Smooth muscle cell (in vitro differentiated cells): ENCODE measurements at regions not wholly inside any gene's neighbourhood (a gene's known extent, or its start where the extent isn't known, plus 50 kb on each side); places are given as distances from the start of the nearest gene placed in this dataset.

Experiments used
- DNase-seq: peaks from one replicate; lab custom pipeline; 2025; ENCODE audit not compliant: unreplicated experiment; lab: John Stamatoyannopoulos, UW
- H2AFZ ChIP-seq: fragments of 200-600 bp; sonication (generic); 2 replicates; pipeline ENCODE4 v1.6.0; 2016; ENCODE audit warnings: antibody characterized with exemption, low read depth, mild to moderate bottlenecking
- H3F3A ChIP-seq: fragments of 200-600 bp; sonication (generic); 2 replicates; pipeline ENCODE4 v1.6.0; 2017; ENCODE audit warnings: antibody characterized with exemption, low read depth
- H3K27ac ChIP-seq: fragments of 200-600 bp; sonication (generic); 2 replicates; pipeline ENCODE4 v1.5.1; 2016; ENCODE audit warnings: low read depth, mild to moderate bottlenecking
- H3K27me3 ChIP-seq: fragments of 200-600 bp; sonication (generic); 2 replicates; pipeline ENCODE4 v1.6.1; 2016; ENCODE audit warnings: low read depth, mild to moderate bottlenecking
- H3K36me3 ChIP-seq: fragments of 200-600 bp; sonication (generic); 2 replicates; pipeline ENCODE4 v1.5.1; 2016; ENCODE audit warnings: low read depth
- H3K4me1 ChIP-seq: fragments of 200-600 bp; sonication (generic); 2 replicates; pipeline ENCODE4 v1.5.1; 2016; ENCODE audit warnings: low read depth
- H3K4me2 ChIP-seq: fragments of 200-600 bp; sonication (generic); 2 replicates; pipeline ENCODE4 v1.6.0; 2016; ENCODE audit warnings: mild to moderate bottlenecking
- H3K4me3 ChIP-seq: fragments of 200-600 bp; sonication (generic); 2 replicates; pipeline ENCODE4 v1.5.1; 2016; ENCODE audit warnings: mild to moderate bottlenecking
- H3K79me2 ChIP-seq: fragments of 200-600 bp; sonication (generic); 2 replicates; pipeline ENCODE4 v1.6.0; 2016; ENCODE audit warnings: low read depth, mild to moderate bottlenecking
- H3K9ac ChIP-seq: fragments of 200-600 bp; sonication (generic); 2 replicates; pipeline ENCODE4 v1.6.0; 2016; ENCODE audit warnings: low read depth
- H3K9me3 ChIP-seq: fragments of 200-600 bp; sonication (generic); replicated peaks from 2 replicates; pipeline ENCODE4 v1.5.1; 2016; ENCODE audit warnings: low read depth
- H4K20me1 ChIP-seq: fragments of 200-600 bp; sonication (generic); 2 replicates; pipeline ENCODE4 v1.6.0; 2016; ENCODE audit warnings: low read depth
- WGBS: methylation state at CpG from one replicate; pipeline ENCODE4 v1.1.7; 2016; ENCODE audit warnings: low lambda C conversion rate; 5-methylcytosine and 5-hydroxymethylcytosine counted together
- TF ChIP-seq, protein P1 (sequence below): fragments of 200-600 bp; sonication (generic); IDR thresholded peaks from 2 replicates; pipeline ENCODE4 v1.5.1; 2017; ENCODE audit warnings: borderline replicate concordance, mild to moderate bottlenecking, antibody characterized with exemption; ENCODE audit not compliant: insufficient read depth, poor library complexity, severe bottlenecking

DNA sequence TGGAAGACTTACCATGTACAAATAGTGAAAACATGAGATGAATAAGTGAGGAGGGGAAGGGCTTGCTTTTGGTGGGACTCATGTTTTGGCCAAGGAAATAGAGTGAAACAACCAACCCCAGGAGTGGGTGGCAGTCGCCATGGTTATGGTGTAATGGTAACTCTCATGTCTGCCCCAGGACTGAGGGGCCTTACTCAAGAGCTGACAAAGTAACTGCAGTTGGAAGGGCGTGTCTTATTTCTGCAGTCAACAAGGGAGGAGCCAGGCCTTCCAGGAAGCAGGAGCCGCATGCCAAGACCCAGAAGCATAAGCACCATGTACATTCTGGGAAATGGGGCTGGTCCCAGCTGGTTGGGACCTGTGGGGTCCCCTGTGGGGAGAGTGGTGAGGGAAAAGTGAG is 108.5 kb downstream of the UNC5CL start:
- Histone ChIP-seq H2AFZ (no peak overlapping the region), H3K4me1 (no peaks in the 10 kb centered on the region), H4K20me1 (no peaks in the 10 kb centered on the region), H3K27me3 (no peaks in the 10 kb centered on the region), H3F3A (no peaks in the 10 kb centered on the region), H3K4me2 (no peak overlapping the region), H3K9ac (no peak overlapping the region), H3K36me3 (no peaks in the 10 kb centered on the region), H3K27ac (no peak overlapping the region), H3K79me2 (no peaks in the 10 kb centered on the region), H3K4me3 (no peak overlapping the region), H3K9me3 (no peaks in the 10 kb centered on the region)
- DNase-seq: no peak
- TF ChIP-seq, protein P1, sequence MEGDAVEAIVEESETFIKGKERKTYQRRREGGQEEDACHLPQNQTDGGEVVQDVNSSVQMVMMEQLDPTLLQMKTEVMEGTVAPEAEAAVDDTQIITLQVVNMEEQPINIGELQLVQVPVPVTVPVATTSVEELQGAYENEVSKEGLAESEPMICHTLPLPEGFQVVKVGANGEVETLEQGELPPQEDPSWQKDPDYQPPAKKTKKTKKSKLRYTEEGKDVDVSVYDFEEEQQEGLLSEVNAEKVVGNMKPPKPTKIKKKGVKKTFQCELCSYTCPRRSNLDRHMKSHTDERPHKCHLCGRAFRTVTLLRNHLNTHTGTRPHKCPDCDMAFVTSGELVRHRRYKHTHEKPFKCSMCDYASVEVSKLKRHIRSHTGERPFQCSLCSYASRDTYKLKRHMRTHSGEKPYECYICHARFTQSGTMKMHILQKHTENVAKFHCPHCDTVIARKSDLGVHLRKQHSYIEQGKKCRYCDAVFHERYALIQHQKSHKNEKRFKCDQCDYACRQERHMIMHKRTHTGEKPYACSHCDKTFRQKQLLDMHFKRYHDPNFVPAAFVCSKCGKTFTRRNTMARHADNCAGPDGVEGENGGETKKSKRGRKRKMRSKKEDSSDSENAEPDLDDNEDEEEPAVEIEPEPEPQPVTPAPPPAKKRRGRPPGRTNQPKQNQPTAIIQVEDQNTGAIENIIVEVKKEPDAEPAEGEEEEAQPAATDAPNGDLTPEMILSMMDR: no peak
- WGBS: 75% methylated on average over 3 of the region's 3 CpGs

DNA sequence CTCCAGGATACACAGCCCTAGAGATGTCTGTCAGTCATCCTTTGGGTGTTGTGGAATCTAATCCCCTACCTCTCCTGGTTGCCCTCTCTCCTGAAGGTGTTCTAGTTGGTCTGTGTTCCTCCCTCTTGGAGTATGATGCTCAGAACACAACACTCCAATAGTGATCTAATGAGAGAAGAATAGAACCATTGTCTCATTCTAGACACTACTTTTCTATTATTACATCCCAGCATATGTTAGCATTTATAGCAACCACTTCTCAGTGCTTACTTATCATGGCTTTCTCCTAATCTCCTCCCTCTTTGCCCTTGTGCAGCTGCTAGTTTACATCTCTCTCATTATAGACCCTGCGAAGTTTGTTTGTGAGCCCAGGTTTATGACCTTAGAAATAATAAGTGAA is 109.0 kb downstream of the UNC5CL start:
- no peaks in the 10 kb centered on the region for H3K9me3 ChIP-seq
- no peak overlapping the region for H2AFZ ChIP-seq
- H3K27ac ChIP-seq: no peak overlapping the region
- WGBS: 83% methylated on average over 1 of the region's 1 CpG
- no peaks in the 10 kb centered on the region for H3K4me1 ChIP-seq
- no peaks in the 10 kb centered on the region for H3F3A ChIP-seq
- TF ChIP-seq, protein P1: no peak
- H4K20me1 ChIP-seq: no peaks in the 10 kb centered on the region
- no peak overlapping the region for H3K4me2 ChIP-seq
- no peak overlapping the region for H3K9ac ChIP-seq
- H3K36me3 ChIP-seq: no peaks in the 10 kb centered on the region
- no peaks in the 10 kb centered on the region for H3K27me3 ChIP-seq
- no peak overlapping the region for H3K4me3 ChIP-seq
- no peaks in the 10 kb centered on the region for H3K79me2 ChIP-seq
- DNase-seq: no peak

DNA sequence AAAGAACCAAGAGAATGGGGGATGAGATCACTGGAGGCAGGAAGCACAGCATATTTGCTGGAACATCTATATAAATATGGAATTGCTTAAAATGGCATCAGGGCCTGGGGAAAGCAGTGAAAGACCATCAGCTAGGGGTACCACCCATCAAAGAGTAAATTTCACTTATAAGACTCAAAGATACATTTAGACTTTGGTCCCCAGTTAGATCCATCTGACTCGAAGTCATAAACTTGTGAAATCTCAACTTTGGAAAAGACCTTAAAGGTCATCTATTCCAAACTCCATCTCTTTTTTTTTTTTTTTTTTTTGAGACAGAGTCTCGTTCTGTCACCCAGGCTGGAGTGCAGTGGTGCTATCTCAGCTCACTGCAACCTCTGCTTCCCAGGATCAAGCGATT is 109.8 kb downstream of the UNC5CL start:
- no peak overlapping the region for H3K4me3 ChIP-seq
- no peaks in the 10 kb centered on the region for H3K27me3 ChIP-seq
- no peak for DNase-seq
- no peaks in the 10 kb centered on the region for H3F3A ChIP-seq
- H2AFZ ChIP-seq: no peak overlapping the region
- H3K9me3 ChIP-seq: no peaks in the 10 kb centered on the region
- 88% methylated on average over 3 of the region's 3 CpGs for WGBS
- H3K4me2 ChIP-seq: no peak overlapping the region
- no peaks in the 10 kb centered on the region for H3K36me3 ChIP-seq
- TF ChIP-seq, protein P1: no peak
- no peaks in the 10 kb centered on the region for H3K4me1 ChIP-seq
- H3K27ac ChIP-seq: no peak overlapping the region
- H4K20me1 ChIP-seq: no peaks in the 10 kb centered on the region
- no peaks in the 10 kb centered on the region for H3K79me2 ChIP-seq
- no peak overlapping the region for H3K9ac ChIP-seq

DNA sequence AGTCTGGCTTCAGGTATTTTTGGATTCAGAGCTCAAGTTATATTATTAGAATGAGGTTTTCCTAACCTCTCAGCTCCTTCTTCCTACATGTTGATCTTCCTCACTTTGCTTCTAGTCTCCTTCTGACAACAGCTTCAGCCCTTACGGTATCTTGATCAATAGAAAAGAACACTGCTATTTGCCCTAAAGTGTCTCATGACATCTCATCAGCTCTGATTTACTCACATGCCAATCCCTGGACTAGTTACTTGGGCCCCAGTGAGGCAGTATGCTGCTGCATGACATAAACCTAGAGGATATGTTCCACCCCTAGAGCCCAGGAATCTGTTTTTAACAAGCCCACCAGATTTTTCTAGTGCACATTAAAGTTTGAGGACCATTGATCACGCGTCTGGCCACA is 110.3 kb downstream of the UNC5CL start:
- 80% methylated on average over 3 of the region's 3 CpGs for WGBS
- Histone ChIP-seq H3K4me2 (no peak overlapping the region), H3F3A (no peaks in the 10 kb centered on the region), H3K9me3 (no peaks in the 10 kb centered on the region), H3K79me2 (no peaks in the 10 kb centered on the region), H3K9ac (no peak overlapping the region), H3K4me3 (no peak overlapping the region), H3K27me3 (no peaks in the 10 kb centered on the region), H3K27ac (no peak overlapping the region), H2AFZ (no peak overlapping the region), H3K36me3 (no peaks in the 10 kb centered on the region), H3K4me1 (no peaks in the 10 kb centered on the region), H4K20me1 (no peaks in the 10 kb centered on the region)
- no peak for DNase-seq
- TF ChIP-seq, protein P1: no peak
